ENCODE measurements at regions not wholly inside any gene's neighbourhood (a gene's known extent, or its start where the extent isn't known, plus 50 kb on each side); places are given as distances from the start of the nearest gene placed in this dataset.

DNA sequence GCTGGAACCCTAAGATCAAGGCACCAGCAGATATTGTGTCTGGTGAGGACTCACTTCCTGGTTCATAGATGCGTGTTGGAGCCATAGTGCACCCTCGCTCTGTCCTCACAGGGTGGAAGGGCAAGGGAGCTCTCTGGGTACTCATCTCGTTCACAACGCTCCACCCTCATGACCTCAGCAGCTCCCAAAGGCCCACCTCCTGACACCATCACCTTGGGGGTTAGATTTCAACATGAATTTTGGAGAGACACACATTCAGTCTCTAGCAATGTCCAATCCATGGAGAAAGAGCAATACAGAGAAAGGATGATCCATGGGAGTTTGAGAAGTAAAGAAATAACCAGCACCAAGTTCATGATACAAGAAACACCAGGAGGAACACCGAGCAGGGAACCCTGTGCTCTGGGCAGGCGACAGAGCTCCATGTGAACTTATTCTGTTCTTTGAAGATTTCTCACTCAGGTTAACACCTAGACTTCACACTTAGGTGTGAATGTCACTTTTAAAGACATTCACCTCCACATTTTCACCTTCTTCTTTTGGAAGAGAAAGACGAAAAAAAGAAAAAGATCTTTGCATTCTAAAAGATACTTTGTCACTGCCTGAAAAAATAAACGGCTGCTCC is 171.8 kb upstream of the FAM9B start:
- TF ChIP-seq, protein P1, sequence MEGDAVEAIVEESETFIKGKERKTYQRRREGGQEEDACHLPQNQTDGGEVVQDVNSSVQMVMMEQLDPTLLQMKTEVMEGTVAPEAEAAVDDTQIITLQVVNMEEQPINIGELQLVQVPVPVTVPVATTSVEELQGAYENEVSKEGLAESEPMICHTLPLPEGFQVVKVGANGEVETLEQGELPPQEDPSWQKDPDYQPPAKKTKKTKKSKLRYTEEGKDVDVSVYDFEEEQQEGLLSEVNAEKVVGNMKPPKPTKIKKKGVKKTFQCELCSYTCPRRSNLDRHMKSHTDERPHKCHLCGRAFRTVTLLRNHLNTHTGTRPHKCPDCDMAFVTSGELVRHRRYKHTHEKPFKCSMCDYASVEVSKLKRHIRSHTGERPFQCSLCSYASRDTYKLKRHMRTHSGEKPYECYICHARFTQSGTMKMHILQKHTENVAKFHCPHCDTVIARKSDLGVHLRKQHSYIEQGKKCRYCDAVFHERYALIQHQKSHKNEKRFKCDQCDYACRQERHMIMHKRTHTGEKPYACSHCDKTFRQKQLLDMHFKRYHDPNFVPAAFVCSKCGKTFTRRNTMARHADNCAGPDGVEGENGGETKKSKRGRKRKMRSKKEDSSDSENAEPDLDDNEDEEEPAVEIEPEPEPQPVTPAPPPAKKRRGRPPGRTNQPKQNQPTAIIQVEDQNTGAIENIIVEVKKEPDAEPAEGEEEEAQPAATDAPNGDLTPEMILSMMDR (IDR thresholded peaks at IDR 0.05 in 8 of 11, conservative IDR thresholded peaks at IDR 0.05 in 3 of 11), result no peak
- no peak for TF ChIP-seq POLR2A (IDR thresholded peaks at IDR 0.05)
- TF ChIP-seq POLR2AphosphoS5 (IDR thresholded peaks at IDR 0.05), result no peak
